HG03558 (cell line): ENCODE measurements at regions not wholly inside any gene's neighbourhood (a gene's known extent, or its start where the extent isn't known, plus 50 kb on each side); places are given as distances from the start of the nearest gene placed in this dataset.

Experiments used
- ATAC-seq: cut with Tn5 transposase; IDR thresholded peaks from one replicate; pipeline ENCODE4 v1.9.1; 2021; ENCODE audit warnings: moderate number of reproducible peaks; ENCODE audit not compliant: unreplicated experiment; ENCODE audit errors: extremely low read depth

DNA sequence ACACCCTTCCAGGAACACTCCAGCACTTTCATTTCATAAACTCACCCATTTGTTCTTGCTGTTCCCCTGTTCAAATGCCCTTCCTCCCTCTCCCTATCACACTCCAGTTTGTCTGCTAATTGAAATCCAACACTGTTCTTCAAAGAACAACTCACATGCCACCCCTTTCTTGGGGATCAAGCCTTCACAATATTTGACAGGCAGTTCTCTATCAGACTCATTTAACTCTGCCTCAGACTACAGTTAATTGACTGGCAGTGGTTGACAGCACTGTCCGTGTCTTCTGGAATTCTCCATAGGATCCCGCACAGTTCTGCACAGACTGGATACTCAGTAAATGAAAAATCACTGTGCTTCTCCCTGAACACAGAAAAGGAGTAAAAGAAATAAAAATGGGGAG, 87.8 kb downstream of the PMP22 start:
- no peak for ATAC-seq

- ATAC-seq: no peak
Measured at GRCh38 chr17:15175356-15175755, 89.8 kb downstream of the PMP22 start.

GRCh38 chr17:15171167-15172047, 93.7 kb downstream of the PMP22 start:
- ATAC-seq: no peak

DNA sequence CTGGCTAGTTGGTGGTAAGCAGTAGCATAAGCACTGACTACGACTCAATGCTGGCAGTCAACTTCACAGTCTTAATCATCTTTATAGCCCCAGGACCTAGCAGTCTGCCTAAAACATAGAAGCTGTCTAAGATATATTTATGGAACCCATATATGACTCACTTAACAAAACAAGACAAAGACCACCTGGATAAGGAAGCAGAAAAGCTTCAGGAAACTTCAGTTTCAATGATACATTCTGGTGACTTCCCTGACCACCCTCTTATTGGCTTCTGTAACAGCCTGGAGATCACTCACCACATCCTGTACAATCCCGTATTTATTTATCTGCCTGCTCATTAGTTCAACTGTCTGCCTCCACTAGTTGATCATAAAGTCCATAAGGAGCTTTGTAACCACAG, 95.5 kb downstream of the PMP22 start:
- ATAC-seq: no peak

- ATAC-seq: no peak
Measured at GRCh38 chr17:15168379-15168778, 96.7 kb downstream of the PMP22 start.

GRCh38 chr17:15161395-15161794, 103.7 kb downstream of the PMP22 start:
- ATAC-seq: no peak

DNA sequence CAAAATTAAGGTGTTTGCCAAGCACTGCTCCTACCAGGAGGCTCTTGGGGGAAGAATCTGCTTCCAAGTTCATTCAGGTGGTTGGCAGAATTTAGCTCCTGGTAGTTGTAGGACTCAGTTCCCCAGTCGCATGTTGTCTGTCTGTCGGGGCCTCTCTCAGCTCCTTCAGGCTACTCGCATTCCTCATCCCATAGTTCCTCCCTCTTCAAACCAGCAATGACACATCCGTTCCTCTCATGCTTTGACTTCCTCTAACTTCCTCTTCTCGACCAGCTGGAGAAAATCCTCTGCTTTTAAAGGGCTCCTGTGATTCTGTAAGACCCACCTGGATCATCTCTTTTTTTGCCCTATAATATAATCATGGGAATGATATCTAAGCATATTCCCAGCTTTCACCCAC, 108.1 kb downstream of the PMP22 start:
- no peak for ATAC-seq

GRCh38 chr17:15154618-15155017, 110.5 kb downstream of the PMP22 start:
- no peak for ATAC-seq

- ATAC-seq: no peak
Measured at GRCh38 chr17:15145621-15146020, 119.5 kb downstream of the PMP22 start.

DNA sequence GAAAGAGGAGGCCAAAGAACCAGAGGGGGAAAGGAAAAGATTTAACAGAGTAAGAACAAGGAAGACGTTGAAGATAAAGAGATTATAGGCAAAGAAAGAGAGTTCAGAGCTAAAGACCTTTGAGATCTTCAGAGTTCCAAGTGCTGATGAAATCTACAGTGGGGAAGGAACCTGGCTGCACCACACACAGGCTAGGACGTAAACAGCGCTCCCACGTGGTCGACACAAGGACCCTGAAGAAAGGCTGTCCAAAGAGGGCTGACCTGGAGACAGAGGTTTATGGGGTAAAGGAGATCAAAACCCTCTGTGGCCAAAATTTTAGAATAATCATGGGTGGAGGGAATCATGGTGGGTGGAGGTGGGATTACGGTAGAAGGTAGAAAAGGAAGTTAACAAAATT, 121.6 kb downstream of the PMP22 start:
- ATAC-seq: no peak

DNA sequence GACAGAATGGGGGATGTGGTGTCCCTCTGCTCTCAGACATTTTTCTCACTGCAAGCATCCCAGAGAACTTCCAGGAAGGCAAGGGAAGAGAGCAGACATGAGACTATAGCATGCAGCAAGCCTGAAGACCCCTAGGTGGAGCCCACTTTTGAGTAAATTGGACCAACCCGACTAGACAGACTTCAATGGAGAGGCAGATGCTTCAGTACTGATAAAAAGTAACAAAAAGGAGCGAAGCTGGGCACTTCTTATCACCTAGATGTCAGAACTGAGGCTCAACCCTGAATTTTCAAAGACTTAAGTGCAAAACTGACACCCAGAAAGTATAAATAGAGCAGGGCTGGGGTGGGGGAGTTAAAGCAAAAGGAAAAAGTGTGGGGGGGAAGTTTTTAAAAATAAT, 130.8 kb downstream of the PMP22 start:
- ATAC-seq: no peak

GRCh38 chr17:15133826-15134225, 131.3 kb downstream of the PMP22 start:
- no peak for ATAC-seq

DNA sequence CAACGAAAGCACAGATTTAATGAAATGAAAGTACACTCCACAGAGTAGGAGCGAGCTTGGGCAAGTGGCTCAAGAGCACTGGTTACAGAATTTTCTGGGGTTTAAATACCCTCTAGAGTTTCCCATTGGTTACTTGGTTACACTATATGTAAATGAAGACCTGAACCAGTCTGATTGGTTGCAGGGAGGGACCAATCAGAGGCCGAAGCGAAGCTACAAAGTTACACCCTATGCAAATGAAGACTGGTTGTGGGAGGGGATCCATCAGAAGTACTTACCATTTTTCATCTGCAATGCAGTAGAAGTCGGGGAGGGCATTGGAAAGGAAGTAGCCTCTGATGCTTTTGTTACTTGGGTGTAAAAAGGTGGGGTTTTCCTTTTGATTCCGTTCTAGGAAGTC, 132.0 kb downstream of the PMP22 start:
- ATAC-seq: no peak

- ATAC-seq: no peak
Measured at GRCh38 chr17:15130426-15130825, 134.7 kb downstream of the PMP22 start.

DNA sequence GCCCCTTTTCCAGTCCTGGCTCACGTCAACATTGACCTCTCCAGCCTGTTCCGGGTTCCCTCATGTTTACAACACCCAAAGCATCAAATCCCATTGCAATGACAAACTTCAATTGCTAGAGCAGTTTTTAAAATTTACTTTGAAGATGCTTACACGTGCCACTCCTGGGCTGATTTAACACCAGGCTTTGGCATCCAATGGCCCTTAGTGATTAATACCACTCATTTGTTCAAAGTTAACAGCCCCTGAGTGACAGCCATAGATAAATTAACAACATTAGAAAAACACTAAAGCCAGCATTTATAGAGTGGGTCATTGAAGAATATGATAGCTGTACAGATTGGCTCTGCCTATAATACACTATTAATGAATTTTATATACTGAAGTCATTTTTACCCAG, 135.1 kb downstream of the PMP22 start:
- no peak for ATAC-seq

GRCh38 chr17:15124746-15125145, 140.4 kb downstream of the PMP22 start:
- ATAC-seq: no peak

- ATAC-seq: no peak
Measured at GRCh38 chr17:15124264-15124595, 140.9 kb downstream of the PMP22 start.

GRCh38 chr17:15123593-15124263, 141.4 kb downstream of the PMP22 start:
- no peak for ATAC-seq

- no peak for ATAC-seq
Measured at GRCh38 chr17:15122857-15123256, 142.3 kb downstream of the PMP22 start.

DNA sequence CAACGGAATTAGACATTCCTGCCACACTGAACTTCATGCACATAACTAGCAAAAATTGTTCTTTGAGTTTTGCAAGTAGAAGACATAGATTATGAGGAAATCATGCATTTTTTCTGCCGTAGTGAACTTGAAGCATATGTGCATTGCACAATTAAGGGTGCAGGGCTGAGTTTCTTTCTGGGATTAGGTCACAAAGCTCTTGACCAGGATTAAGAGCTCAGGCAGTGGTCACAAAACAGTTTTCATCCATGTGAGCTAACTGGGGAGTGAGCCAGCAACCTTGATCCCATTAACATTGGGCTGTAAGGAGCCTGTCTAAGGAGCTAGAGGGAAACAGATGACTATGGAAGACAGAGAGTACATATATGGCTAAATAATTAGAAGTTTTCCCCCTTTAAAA, 143.7 kb downstream of the PMP22 start:
- ATAC-seq: no peak

DNA sequence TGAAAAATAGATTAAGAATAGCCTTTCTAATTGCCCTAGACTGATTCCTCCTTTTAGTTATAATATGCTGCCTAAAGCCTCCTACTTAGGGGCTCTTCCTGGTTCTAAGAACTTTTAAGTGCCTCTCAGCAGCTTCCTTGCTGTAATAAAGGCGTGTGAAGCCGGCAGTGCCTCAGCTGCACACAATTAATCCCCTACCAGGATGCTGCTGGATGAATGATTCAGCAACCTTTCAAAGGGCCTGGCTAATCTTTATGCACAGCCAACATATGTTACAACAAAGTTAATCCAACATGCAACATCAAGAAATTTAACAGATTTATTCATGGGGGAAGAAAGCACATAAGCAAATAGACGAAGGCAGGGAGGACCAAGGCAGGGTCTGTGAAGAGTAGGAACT, 145.2 kb downstream of the PMP22 start:
- ATAC-seq: no peak

DNA sequence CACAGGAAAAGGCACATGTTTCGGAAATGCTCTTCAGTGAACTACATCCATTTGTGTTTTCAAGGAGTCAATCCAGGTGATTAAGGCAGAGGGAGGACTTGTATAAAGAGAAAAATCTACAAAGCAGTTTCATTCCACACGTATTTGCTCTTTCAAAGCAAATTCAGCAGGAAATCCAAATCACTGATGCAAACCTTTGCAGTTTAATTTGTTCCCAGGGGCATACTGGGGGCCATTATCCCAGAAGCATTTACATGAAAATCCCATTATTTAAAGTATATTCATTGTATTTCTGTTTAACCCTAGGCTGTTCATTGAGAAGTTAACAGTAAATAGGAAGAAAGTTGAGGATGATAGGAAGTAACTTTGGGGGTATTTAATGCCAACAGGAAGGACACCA, 147.9 kb downstream of the PMP22 start:
- ATAC-seq: no peak
